ENCODE measurements at regions not wholly inside any gene's neighbourhood (a gene's known extent, or its start where the extent isn't known, plus 50 kb on each side); places are given as distances from the start of the nearest gene placed in this dataset.
"Not testable (repeated sequence)": the region's sequence is repeated elsewhere in the genome, so short reads cannot be mapped to it uniquely, and the experiment has no call there.

- H3K4me3 ChIP-seq: no peak overlapping the region
- no peaks in the 10 kb centered on the region for H3K36me3 ChIP-seq (ENCODE audit: control insufficient read depth in 4 of 4, insufficient read depth in 4 of 4, low read length in 4 of 4)
- H3K9ac ChIP-seq (ENCODE audit: insufficient read depth in 1 of 2, low read length in 2 of 2): no peak overlapping the region
- 69 to 77% methylated on average over 3 of the region's 3 CpGs for WGBS, 2 donors
- no peak for TF ChIP-seq CTCF (IDR thresholded peaks at IDR 0.05; ENCODE audit: control extremely low read depth, extremely low read depth)
- no peaks in the 10 kb centered on the region for H3K4me1 ChIP-seq (ENCODE audit: control insufficient read depth in 5 of 5, insufficient read depth in 5 of 5, low read length in 5 of 5)
- H3K27me3 ChIP-seq (ENCODE audit: control insufficient read depth in 3 of 3, insufficient read depth in 3 of 3, low read length in 2 of 3): no peaks in the 10 kb centered on the region
- H3K27ac ChIP-seq (ENCODE audit: low read depth in 1 of 2, low read length in 1 of 2): no peak overlapping the region
- no peaks in the 10 kb centered on the region for H3K9me3 ChIP-seq (ENCODE audit: control insufficient read depth in 4 of 4, insufficient read depth in 3 of 4, low read length in 3 of 4)
- DNase-seq (no peak), ATAC-seq (ENCODE audit: insufficient read depth, low FRiP score) (no peak)
Measured at GRCh38 chr7:113504691-113505090, 386.3 kb upstream of the SMIM30 start.

- H3K4me1 ChIP-seq (ENCODE audit: control insufficient read depth in 5 of 5, insufficient read depth in 5 of 5, low read length in 5 of 5): no peaks in the 10 kb centered on the region
- H3K4me3 ChIP-seq: no peak overlapping the region
- no peaks in the 10 kb centered on the region for H3K36me3 ChIP-seq (ENCODE audit: control insufficient read depth in 4 of 4, insufficient read depth in 4 of 4, low read length in 4 of 4)
- H3K9ac ChIP-seq (ENCODE audit: insufficient read depth in 1 of 2, low read length in 2 of 2): no peak overlapping the region
- ATAC-seq (ENCODE audit: insufficient read depth, low FRiP score) (no peak), DNase-seq (no peak)
- no peak overlapping the region for H3K27ac ChIP-seq (ENCODE audit: low read depth in 1 of 2, low read length in 1 of 2)
- H3K27me3 ChIP-seq (ENCODE audit: control insufficient read depth in 3 of 3, insufficient read depth in 3 of 3, low read length in 2 of 3): no peaks in the 10 kb centered on the region
- TF ChIP-seq CTCF (IDR thresholded peaks at IDR 0.05; ENCODE audit: control extremely low read depth, extremely low read depth): no peak
- no peaks in the 10 kb centered on the region for H3K9me3 ChIP-seq (ENCODE audit: control insufficient read depth in 4 of 4, insufficient read depth in 3 of 4, low read length in 3 of 4)
Measured at GRCh38 chr7:113504142-113504541, 385.8 kb upstream of the SMIM30 start.

GRCh38 chr7:113496586-113496985 lies 378.2 kb upstream of the SMIM30 start:
- not testable (repeated sequence) for H3K27ac ChIP-seq (ENCODE audit: low read depth in 1 of 2, low read length in 1 of 2); H3K4me3 ChIP-seq; ATAC-seq (ENCODE audit: insufficient read depth, low FRiP score); H3K27me3 ChIP-seq (ENCODE audit: control insufficient read depth in 3 of 3, insufficient read depth in 3 of 3, low read length in 2 of 3); DNase-seq; H3K4me1 ChIP-seq (ENCODE audit: control insufficient read depth in 5 of 5, insufficient read depth in 5 of 5, low read length in 5 of 5); H3K9me3 ChIP-seq (ENCODE audit: control insufficient read depth in 4 of 4, insufficient read depth in 3 of 4, low read length in 3 of 4); H3K9ac ChIP-seq (ENCODE audit: insufficient read depth in 1 of 2, low read length in 2 of 2); H3K36me3 ChIP-seq (ENCODE audit: control insufficient read depth in 4 of 4, insufficient read depth in 4 of 4, low read length in 4 of 4)
- 33 to 54% methylated on average over 1 to 2 of the region's 3 CpGs for WGBS, 2 donors

GRCh38 chr7:113494797-113495566 lies 376.6 kb upstream of the SMIM30 start:
- H3K27ac ChIP-seq (ENCODE audit: low read depth in 1 of 2, low read length in 1 of 2); H3K4me1 ChIP-seq (ENCODE audit: control insufficient read depth in 5 of 5, insufficient read depth in 5 of 5, low read length in 5 of 5); H3K9me3 ChIP-seq (ENCODE audit: control insufficient read depth in 4 of 4, insufficient read depth in 3 of 4, low read length in 3 of 4); H3K9ac ChIP-seq (ENCODE audit: insufficient read depth in 1 of 2, low read length in 2 of 2); H3K27me3 ChIP-seq (ENCODE audit: control insufficient read depth in 3 of 3, insufficient read depth in 3 of 3, low read length in 2 of 3); H3K4me3 ChIP-seq; ATAC-seq (ENCODE audit: insufficient read depth, low FRiP score); DNase-seq; H3K36me3 ChIP-seq (ENCODE audit: control insufficient read depth in 4 of 4, insufficient read depth in 4 of 4, low read length in 4 of 4): not testable (repeated sequence)
- WGBS, 2 donors: 58 to 63% methylated on average over 1 of the region's 8 CpGs
